HG02759 (cell line): ENCODE measurements at regions not wholly inside any gene's neighbourhood (a gene's known extent, or its start where the extent isn't known, plus 50 kb on each side); places are given as distances from the start of the nearest gene placed in this dataset.

Source experiments
- ATAC-seq: cut with Tn5 transposase; IDR thresholded peaks from one replicate; pipeline ENCODE4 v1.9.1; 2021; ENCODE audit warnings: mild to moderate bottlenecking, moderate library complexity; ENCODE audit not compliant: unreplicated experiment

DNA sequence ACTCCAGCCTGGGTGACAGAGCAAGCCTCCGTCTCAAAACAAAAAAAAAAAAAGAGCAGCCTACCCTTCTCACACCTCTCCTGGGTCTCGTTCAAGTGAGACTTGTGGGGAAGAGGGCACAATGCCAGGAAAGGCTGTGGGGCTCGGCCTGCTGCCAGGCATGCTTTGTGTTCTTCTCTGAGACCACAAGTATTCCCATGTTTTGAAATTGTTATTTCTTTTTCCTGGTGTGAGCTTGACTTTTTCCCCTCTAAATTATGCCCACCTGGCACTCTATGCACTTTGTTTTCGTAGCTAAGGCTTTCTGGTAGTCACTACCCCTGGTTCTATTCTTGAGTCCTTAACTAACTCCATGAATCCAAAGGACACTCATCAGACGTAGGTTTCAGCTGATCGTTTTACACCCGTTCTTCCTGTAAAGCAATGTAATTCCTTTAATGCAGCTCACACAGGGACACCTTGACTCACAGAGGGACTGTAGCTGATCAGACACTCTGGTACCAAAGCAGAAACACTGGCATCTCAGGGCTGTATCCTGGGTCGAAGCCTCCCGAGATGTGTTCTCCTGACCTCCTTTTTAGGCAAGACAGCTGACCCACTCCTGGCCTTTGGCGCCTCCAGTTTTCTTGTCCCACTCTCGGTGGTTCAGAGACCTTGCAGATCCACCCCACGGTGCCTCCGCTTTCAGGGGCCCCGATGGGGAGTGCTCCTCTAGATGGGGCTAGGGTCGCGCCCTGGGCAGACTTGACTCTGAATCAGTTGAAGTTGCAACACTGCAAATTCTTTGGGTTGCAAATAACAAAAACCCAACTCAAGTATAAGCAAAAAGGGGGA lies 193.3 kb upstream of the AGAP1 start:
- no peak for ATAC-seq

DNA sequence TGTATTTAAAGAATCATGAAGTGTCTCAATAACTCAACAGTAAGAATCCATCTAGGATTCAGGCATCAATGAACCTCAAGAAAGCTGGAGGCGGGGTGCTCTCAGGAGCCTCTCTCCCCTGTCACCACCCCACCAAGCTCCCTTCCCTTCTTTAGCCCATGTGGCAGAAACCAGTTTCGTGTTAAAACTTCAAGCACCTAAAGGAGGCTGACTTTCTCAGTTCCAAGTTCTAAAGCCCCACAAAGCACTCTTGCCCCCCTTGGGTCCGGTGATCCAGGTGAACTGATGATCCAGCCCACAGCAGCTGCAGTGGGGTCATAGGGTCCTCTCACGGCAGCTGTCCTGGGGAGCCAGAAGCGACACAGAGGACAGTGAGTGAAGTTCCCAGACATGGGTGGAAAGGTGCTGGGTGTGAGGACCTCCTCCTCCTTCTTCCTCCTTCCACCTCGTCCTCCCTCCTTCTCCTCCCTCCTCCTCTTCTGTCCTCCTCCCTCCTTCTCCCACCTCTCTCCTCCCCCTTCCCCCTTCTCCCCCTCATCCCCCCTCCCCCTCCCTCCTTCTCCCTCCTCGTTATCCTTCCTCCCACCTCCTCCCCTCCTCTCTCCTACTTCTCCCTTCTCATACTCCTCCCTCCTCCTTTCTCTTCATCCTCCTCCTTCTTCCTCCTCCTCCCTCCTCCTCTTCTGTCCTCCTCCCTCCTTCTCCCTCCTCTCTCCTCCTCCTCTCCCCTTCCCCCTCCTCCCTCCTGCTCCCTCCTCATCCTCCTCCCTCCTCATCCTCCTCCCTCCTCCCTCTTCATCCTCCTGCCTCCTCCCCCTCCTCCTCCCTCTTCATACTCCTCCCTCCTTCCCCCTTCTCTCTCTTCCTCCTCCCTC lies 192.4 kb upstream of the AGAP1 start:
- ATAC-seq: no peak

DNA sequence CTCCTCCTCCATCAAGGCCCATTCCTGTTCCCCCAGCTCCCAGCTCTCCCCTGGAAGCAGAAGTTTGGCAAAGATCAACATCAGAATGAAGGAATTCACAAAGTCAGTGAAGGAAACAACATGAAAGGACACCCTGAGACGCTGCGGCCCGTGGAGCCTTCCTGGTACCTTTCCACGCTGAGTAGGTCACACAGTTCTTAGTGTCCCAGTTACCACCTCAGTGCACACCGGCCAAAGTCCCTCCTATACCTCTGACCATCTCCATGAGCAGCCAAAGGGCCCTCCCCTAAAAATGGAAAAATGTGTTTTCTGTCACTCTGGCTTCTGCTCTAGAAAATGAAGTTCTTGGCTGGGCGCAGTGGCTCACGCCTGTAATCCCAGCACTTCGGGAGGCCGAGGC lies 191.6 kb upstream of the AGAP1 start:
- ATAC-seq: no peak

DNA sequence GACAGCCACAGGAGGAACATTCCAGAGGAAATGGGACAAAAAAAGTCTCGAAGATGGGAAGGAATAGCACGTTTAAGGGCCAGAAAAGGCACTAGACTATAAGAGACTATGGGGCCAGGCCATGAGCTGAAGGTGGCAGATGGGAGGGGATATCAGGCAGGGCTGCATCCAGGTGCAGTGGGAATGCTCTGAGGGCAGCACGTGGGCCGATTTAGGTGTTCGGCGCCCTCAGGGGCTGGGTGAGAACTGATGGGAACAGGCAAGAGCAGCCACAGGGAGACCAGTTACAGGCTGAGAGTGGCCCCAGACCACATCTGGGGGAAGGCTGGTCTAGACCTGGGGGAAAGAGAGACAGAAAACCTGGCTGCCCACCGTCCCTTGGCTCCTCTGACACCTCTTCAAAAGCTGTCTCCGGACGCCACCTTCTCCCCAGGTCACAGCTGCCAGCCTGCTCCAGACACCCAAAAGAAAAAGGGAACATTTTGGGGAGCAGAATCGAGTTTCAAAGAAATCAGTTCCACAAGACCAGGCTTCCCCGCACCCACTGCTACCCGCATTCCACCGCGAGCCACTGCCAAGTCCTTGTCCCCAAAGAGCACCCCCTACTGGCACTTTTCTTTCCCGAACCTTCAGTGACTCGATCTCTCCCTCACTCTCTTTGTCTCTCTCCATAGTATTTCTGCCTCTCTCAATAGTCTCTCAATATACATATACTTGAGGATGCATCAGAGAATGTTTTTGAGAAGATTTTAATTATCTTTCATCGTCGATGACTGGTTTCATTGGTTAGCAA lies 190.1 kb upstream of the AGAP1 start:
- no peak for ATAC-seq

DNA sequence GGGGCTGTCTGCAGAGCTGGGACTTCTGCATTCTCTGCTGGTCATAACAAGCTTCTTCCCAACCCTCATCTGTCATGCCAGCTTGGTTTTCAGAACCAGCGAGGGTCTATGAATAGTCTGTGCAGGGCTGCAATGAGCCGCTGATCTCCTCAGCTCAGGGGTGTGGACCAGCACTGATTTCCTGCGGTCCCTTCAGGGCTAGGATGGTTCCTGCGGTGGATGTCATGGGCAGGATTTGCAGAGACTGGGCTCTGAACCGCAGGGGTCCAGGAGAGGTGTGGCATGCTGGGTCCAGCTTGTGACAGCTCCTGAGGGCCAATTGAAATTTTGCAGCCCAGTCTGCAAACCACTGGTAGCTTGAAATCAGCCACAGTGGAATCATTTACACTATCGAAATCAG lies 188.2 kb upstream of the AGAP1 start:
- ATAC-seq: no peak

DNA sequence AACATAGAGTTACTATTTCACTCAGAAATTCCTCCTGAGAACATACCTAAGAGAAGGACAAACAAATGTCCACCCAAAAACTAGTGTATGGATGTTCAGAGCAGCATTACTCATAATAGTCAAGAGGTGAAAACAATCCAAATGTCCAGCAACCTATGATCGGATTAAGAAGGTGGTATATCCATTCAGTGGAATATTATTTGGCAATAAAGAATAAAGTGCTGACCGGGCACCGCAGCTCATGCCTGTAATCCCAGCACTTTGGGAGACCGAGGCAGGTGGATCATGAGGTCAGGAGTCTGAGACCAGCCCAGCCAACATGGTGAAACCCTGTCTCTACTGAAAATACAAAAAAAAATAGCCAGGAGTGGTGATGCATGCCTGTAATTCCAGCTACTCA lies 182.8 kb upstream of the AGAP1 start:
- ATAC-seq: no peak

DNA sequence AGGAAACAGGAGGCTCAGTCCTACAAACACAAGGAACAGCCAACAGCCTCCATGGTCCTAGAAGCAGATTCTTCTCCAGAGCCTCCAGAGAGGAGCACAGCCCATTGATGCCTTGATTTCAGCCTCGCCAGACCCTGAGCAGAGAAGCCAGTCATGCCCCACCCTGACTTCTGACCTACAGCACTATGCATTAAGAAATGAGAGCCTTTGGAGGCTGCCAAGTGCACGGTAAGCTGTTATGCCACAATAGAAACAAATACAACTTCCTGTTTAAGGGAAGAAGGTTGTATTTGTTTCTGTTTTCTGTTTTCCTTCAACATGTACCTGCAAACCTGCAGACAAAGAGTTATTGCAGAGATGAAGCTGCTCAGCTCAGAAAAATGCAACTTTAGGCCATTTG lies 181.3 kb upstream of the AGAP1 start:
- ATAC-seq: no peak

DNA sequence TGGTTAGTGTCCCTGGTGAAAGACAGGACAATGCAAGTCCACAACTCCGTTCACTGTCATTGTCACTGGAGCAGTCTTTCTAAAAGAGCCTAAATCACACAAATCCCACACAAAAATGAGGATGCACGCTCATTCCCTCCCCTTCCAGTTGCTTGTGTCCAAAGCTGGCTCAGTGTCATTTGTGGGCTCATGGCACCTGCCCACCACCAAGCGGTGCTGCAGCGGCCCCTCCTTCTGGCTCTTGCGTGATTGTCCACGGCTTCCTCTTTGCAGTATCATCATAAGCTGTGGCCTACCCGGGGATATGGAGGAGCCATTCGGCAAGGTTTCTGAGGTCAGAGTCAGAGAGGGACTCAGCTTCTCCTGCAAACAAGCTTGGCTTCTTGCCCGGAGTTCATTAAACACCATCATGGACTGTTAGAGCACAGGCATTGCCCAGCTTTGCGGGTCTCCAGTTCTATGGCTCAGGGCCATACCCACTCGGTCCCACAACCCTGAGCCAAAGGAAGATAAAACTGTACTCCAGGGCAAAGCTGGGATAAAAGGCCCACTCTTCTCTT lies 179.4 kb upstream of the AGAP1 start:
- no peak for ATAC-seq

DNA sequence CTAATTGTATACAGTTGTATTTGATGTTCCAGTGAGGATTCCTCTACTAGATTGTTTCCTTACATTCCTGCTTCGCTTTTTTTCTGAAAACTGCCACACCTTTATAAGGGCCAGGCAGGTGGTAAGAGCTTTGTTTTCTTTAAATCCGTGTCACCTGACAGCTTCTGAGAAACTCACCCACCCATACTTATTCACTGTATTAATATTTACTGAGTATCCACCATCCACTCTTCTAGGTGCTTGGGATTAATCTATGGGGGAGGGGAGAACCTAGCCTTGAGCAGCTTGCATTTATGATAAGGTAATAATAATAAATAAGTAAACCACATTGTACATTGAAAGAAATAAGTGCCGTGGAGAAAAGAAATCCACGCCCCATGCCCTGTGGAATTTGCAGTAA lies 174.7 kb upstream of the AGAP1 start:
- no peak for ATAC-seq

DNA sequence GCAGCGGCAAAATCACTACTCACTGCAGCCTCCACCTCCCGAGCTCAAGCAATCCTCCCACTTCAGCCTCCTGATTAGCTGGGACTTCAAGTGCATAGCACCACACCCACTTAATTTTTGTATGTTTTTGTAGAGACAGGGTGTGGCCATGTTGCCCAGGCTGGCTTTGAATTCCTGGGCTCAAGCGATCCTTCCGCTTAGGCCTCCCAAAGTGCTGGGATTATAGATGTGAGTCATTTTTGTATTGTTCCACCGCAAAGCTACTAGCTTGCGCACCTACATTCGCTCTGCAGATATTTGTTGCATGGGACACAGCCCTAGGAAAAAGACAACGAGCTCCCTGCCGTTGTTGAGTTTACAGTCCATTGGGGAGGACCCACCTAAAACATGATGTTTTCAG lies 173.5 kb upstream of the AGAP1 start:
- ATAC-seq: no peak

DNA sequence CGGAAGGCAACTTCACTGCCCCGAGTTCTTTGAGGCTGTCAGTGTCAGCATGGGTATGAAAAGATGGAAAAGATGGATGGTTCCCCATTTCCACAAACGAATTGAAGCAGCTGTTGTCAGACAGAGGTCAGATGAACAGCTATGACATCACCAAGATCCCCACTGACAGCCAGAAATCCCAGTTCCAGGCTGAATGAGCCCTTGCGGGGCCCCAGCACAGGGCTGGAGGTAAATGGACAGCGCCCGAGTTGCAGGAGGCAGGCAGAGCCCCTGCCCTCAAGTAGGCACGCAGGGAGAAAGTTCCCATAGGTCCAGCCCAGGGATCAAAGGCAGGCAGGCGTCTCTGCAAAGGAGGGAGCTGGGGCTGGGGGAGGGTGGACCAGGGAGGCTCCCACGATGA lies 169.5 kb upstream of the AGAP1 start:
- ATAC-seq: no peak

DNA sequence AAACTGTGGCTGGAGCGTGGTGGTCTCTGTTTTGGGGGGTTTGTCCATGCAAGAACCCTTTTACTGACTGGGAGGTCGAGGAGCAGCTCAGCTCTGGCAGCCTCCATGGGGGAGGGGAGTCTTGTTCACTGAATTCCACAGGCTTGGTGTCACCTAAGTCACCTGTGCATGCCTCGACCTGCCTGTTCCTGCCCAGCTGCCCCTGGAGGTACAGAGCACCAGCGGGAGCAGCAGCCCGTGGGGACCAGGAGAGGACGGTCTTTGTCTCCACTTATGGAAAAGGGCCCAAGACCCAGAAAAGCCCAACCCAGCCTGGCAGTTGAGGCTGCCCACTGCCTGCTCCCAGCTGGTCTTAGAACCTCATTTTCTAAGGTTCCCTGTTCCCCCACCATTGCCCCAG lies 168.7 kb upstream of the AGAP1 start:
- no peak for ATAC-seq

DNA sequence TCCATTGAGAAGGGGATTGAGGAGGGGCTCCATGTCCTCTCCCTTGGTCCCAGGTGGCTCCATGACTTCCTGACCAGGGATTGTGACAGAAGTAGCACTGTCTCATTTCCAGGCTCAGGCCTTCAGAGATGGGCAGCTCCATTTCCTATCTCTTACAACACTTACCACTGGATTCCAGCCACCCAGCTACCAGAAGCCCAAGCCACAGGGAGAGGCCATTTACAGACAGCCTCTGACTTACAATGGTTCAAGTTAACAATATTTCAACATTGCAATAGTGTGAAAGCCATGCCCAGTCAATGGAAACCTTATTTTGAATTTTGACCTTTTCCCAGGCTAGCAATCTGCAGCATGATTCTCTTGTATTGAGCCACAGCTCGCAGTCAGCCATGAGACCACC lies 164.9 kb upstream of the AGAP1 start:
- no peak for ATAC-seq

DNA sequence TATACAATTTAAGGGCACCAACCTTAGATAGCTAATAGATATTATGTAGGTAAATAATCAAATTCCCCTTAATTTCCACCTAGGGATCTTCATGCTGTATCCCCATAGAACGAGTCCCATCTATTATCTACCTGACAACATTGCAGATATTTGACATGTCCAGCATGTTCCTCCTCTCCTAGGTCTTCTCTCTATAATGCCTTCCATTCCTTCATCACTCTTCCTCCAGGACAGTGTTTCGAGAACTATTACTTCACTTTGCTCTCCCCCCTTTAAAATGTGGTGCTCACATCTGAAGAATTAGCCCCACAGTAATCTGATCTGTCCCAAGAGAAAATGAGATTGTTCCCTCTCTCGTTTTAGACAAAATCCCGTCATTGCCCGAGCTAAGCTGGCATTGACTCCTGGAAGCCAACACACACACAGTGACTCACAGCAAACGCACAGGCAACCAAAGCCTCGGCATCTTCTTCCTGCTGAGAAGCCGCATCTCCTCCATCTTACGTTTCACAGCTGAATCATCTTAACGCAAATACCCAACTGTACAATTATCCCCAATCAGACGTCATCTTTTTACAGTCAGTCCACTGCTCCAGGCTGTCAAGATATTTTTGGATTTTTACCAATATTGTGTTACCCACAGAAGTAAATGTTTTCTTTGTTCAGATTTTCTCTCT lies 162.9 kb upstream of the AGAP1 start:
- ATAC-seq: no peak

DNA sequence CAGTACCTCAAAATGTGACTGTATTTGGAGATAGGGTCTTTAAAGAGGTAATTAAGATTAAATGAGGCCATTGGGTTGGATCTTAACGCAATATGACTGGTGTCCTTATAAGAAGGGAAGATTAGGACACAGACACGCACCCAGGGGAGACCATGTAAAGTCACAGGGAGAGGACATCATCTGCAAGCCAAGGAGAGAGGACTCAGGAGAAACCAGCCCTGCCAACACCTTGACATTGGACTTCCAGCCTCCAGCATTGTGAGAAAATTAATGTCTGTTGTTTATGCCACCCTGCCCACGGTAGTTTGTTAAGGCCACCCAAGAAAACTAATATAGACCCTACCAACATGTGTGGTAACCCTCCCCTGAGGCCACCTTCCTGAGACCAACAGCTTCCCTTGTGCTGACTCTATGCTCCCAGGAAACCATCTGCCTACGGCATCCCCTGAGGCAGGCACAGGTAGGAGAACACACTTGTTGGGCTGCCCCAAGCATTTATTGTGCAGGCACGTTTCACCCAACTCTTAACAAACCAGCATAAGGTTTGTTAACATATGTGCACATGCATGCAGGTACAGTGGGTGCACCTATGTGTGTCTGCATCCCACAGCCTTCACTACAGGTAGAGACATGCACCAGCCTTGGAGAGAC lies 161.5 kb upstream of the AGAP1 start:
- ATAC-seq: no peak

DNA sequence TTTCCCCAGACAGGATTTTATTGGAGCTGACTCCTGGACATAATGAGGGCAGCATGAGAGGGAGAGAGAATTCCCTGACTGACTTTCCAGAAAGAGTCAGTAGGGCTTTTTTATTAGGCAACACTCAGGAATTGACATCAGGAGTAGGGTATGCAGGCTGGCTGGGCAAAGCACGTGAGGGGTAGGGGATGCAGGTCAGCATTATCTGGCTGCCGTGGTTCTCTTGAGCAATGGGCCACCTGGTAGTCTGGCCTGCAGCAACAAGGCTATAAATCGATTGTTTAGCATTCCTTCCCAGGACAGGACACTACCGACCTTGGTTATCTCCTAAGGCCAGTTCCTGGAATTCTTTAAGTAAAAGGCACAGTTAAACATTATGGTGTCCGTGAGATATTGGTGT lies 160.8 kb upstream of the AGAP1 start:
- no peak for ATAC-seq

DNA sequence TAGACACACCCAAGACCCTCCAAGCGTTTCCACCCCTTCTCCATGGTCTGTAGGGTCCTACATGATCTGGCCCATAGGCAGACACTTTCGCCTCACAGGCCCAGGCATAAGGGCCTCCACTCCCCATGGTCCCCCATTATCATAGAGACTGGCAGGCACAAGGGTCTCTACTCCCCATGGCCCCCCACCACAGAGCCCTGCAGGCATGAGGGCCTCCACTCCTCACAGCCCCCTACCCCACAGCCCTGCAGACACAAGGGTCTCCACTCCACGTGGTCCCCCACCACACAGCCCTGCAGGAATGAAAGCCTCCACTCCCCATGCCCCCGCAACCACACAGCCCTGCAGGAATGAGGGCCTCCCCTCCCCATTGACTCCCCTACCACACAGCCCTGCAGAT lies 159.7 kb upstream of the AGAP1 start:
- no peak for ATAC-seq

DNA sequence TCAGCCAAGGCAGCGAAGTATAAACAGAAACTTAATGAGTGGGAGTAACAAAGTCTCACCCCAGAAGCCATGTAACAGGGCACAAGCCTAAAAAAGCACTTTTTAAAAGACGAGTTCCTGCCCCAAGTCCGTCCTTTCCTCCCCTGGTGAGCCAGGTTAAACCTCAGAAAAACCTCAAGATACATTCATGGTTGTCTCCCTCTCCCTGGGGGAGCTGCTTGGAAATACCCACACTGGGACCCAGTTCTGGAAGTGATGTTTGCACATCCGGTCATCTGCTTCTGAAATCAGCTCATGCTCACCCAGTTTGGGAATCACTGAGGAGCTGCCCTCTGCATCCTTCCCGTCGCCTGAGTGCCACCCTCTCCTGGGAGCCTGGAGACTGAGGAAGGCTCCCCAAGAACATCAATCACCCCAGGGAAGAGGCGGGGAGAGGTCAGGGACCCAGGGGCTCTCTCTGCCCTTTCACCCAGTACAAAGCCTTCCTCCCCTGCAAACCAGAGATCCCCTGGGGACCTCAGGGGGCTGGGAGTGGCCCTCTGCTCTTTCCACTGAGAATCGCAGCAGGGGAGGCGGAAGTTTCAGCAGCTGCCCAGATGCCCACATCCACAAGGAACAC lies 150.6 kb upstream of the AGAP1 start:
- no peak for ATAC-seq

DNA sequence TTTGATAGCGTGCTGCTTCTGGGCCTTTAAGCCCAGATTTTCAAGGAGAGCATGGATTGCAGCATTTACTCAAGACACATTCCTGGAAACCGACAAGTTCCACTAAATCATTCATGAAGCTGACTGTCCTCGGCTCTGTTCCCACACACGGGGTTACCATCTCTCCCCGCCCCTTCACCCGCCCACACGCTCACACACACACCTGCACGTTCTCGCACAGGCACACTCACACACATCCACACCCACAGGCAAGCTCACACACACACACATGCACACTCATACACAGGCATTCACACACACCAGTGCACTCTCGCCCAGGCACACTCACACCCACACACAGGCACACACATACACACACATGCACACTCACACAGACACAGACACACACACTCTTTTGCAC lies 150.0 kb upstream of the AGAP1 start:
- ATAC-seq: no peak

DNA sequence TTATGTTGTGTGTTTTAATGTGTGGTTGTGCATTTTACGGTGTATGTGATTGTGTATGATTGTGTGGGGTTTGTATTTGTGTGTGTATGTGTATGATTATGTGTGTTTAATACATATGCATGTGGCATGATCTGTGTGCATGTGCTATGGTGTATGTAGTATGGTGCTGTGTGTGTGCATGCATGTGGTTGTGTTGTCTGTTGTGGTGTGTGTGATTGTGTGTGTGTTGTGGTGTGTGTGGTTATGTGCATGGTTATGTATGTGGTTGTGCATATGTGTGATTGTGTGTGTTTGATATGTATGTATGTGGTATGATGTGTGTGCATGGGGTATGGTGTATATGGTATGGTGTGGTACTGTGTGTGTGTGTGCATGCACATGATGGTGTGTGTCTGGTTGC lies 148.1 kb upstream of the AGAP1 start:
- no peak for ATAC-seq
